IPS-18a (cell line): ENCODE measurements at regions not wholly inside any gene's neighbourhood (a gene's known extent, or its start where the extent isn't known, plus 50 kb on each side); places are given as distances from the start of the nearest gene placed in this dataset.

ENCODE experiments used
- H3K27ac ChIP-seq: one replicate; pipeline ENCODE4 v1.5.1; 2013; ENCODE audit warnings: low read length
- H3K27me3 ChIP-seq: one replicate; pipeline ENCODE4 v1.6.1; 2013; ENCODE audit warnings: mild to moderate bottlenecking, low read length; ENCODE audit not compliant: control insufficient read depth, insufficient read depth
- H3K36me3 ChIP-seq: one replicate; pipeline ENCODE4 v1.6.1; 2013; ENCODE audit warnings: low read depth, low read length; ENCODE audit not compliant: control insufficient read depth
- H3K4me1 ChIP-seq: one replicate; pipeline ENCODE4 v1.6.1; 2013; ENCODE audit warnings: low read depth, low read length; ENCODE audit not compliant: control insufficient read depth
- H3K4me3 ChIP-seq: one replicate; pipeline ENCODE4 v1.5.1; 2013; ENCODE audit warnings: low read length
- H3K9ac ChIP-seq: one replicate; pipeline ENCODE4 v1.6.1; 2013; ENCODE audit warnings: mild to moderate bottlenecking, low read length, moderate library complexity
- H3K9me3 ChIP-seq: one replicate; pipeline ENCODE4 v1.6.1; 2013; ENCODE audit warnings: low read depth, low read length; ENCODE audit not compliant: control insufficient read depth

GRCh38 chr7:153389261-153389660 is 629.7 kb downstream of the ACTR3B start:
- no peaks in the 10 kb centered on the region for H3K27me3 ChIP-seq
- no peak overlapping the region for H3K27ac ChIP-seq
- H3K4me1 ChIP-seq: no peaks in the 10 kb centered on the region
- H3K9me3 ChIP-seq: peaks cover 51% of the 10 kb centered on the region
- no peak overlapping the region for H3K4me3 ChIP-seq
- H3K9ac ChIP-seq: no peak overlapping the region
- H3K36me3 ChIP-seq: no peaks in the 10 kb centered on the region

GRCh38 chr7:153390955-153391354 is 631.4 kb downstream of the ACTR3B start:
- Histone ChIP-seq H3K36me3 (no peaks in the 10 kb centered on the region), H3K27me3 (no peaks in the 10 kb centered on the region), H3K27ac (no peak overlapping the region), H3K4me1 (no peaks in the 10 kb centered on the region), H3K9me3 (peaks cover 65% of the 10 kb centered on the region), H3K9ac (no peak overlapping the region), H3K4me3 (no peak overlapping the region)

- Histone ChIP-seq H3K4me3 (no peak overlapping the region), H3K27ac (no peak overlapping the region), H3K36me3 (no peaks in the 10 kb centered on the region), H3K27me3 (no peaks in the 10 kb centered on the region), H3K9ac (no peak overlapping the region), H3K9me3 (peaks cover 71% of the 10 kb centered on the region), H3K4me1 (no peaks in the 10 kb centered on the region)
Observed at GRCh38 chr7:153392726-153393125, 633.2 kb downstream of the ACTR3B start.

- H3K36me3 ChIP-seq: no peaks in the 10 kb centered on the region
- no peak overlapping the region for H3K4me3 ChIP-seq
- no peak overlapping the region for H3K27ac ChIP-seq
- peaks cover 76% of the 10 kb centered on the region for H3K9me3 ChIP-seq
- no peak overlapping the region for H3K9ac ChIP-seq
- no peaks in the 10 kb centered on the region for H3K4me1 ChIP-seq
- no peaks in the 10 kb centered on the region for H3K27me3 ChIP-seq
Observed at GRCh38 chr7:153393666-153394065, 634.1 kb downstream of the ACTR3B start.

- no peaks in the 10 kb centered on the region for H3K27me3 ChIP-seq
- H3K4me3 ChIP-seq: no peak overlapping the region
- no peak overlapping the region for H3K27ac ChIP-seq
- peaks cover 59% of the 10 kb centered on the region for H3K9me3 ChIP-seq
- no peaks in the 10 kb centered on the region for H3K36me3 ChIP-seq
- no peak overlapping the region for H3K9ac ChIP-seq
- H3K4me1 ChIP-seq: no peaks in the 10 kb centered on the region
Observed at GRCh38 chr7:153396475-153396874, 636.9 kb downstream of the ACTR3B start.

- H3K36me3 ChIP-seq: no peaks in the 10 kb centered on the region
- H3K27ac ChIP-seq: no peak overlapping the region
- H3K4me3 ChIP-seq: no peak overlapping the region
- H3K27me3 ChIP-seq: no peaks in the 10 kb centered on the region
- peaks cover 50% of the 10 kb centered on the region for H3K9me3 ChIP-seq
- no peaks in the 10 kb centered on the region for H3K4me1 ChIP-seq
- no peak overlapping the region for H3K9ac ChIP-seq
Observed at GRCh38 chr7:153397459-153397858, 637.9 kb downstream of the ACTR3B start.

- no peaks in the 10 kb centered on the region for H3K36me3 ChIP-seq
- no peak overlapping the region for H3K27ac ChIP-seq
- no peak overlapping the region for H3K9ac ChIP-seq
- H3K4me3 ChIP-seq: no peak overlapping the region
- H3K4me1 ChIP-seq: no peaks in the 10 kb centered on the region
- H3K27me3 ChIP-seq: no peaks in the 10 kb centered on the region
- peaks cover 48% of the 10 kb centered on the region for H3K9me3 ChIP-seq
Observed at GRCh38 chr7:153397906-153398305, 638.4 kb downstream of the ACTR3B start.

- Histone ChIP-seq H3K36me3 (no peaks in the 10 kb centered on the region), H3K27ac (no peak overlapping the region), H3K9me3 (peaks cover 43% of the 10 kb centered on the region), H3K4me3 (no peak overlapping the region), H3K27me3 (no peaks in the 10 kb centered on the region), H3K9ac (no peak overlapping the region), H3K4me1 (no peaks in the 10 kb centered on the region)
Observed at GRCh38 chr7:153398370-153398769, 638.8 kb downstream of the ACTR3B start.

- Histone ChIP-seq H3K9me3 (peaks cover 37% of the 10 kb centered on the region), H3K27me3 (no peaks in the 10 kb centered on the region), H3K4me3 (no peak overlapping the region), H3K36me3 (no peaks in the 10 kb centered on the region), H3K4me1 (no peaks in the 10 kb centered on the region), H3K27ac (no peak overlapping the region), H3K9ac (no peak overlapping the region)
Observed at GRCh38 chr7:153398789-153399553, 639.4 kb downstream of the ACTR3B start.

- Histone ChIP-seq H3K27ac (no peak overlapping the region), H3K36me3 (no peaks in the 10 kb centered on the region), H3K9ac (no peak overlapping the region), H3K27me3 (no peaks in the 10 kb centered on the region), H3K4me1 (no peaks in the 10 kb centered on the region), H3K9me3 (peaks cover 31% of the 10 kb centered on the region), H3K4me3 (no peak overlapping the region)
Observed at GRCh38 chr7:153399554-153399940, 640.0 kb downstream of the ACTR3B start.

GRCh38 chr7:153400735-153401593 is 641.4 kb downstream of the ACTR3B start:
- no peaks in the 10 kb centered on the region for H3K36me3 ChIP-seq
- no peaks in the 10 kb centered on the region for H3K27me3 ChIP-seq
- H3K9ac ChIP-seq: no peak overlapping the region
- H3K4me1 ChIP-seq: no peaks in the 10 kb centered on the region
- H3K4me3 ChIP-seq: no peak overlapping the region
- H3K27ac ChIP-seq: no peak overlapping the region
- peaks cover 21% of the 10 kb centered on the region for H3K9me3 ChIP-seq
